NOMO-1 treated with DMSO at 0.1 percent for 48 hours (cell line): ENCODE measurements at regions not wholly inside any gene's neighbourhood (a gene's known extent, or its start where the extent isn't known, plus 50 kb on each side); places are given as distances from the start of the nearest gene placed in this dataset.
"Not testable (repeated sequence)": the region's sequence is repeated elsewhere in the genome, so short reads cannot be mapped to it uniquely, and the experiment has no call there.

ENCODE experiments used
- DNase-seq: peaks from one replicate; lab custom pipeline; 2025; ENCODE audit not compliant: unreplicated experiment; lab: John Stamatoyannopoulos, UW

- DNase-seq: no peak
Measured at GRCh38 chr11:45000918-45001317, 50.2 kb upstream of the TP53I11 start.

GRCh38 chr11:45001466-45002165, 50.9 kb upstream of the TP53I11 start:
- DNase-seq: no peak

GRCh38 chr11:45005106-45005505, 54.4 kb upstream of the TP53I11 start:
- DNase-seq: no peak

GRCh38 chr11:45007011-45007410, 56.3 kb upstream of the TP53I11 start:
- DNase-seq: no peak

- not testable (repeated sequence) for DNase-seq
Measured at GRCh38 chr11:45015983-45016382, 65.3 kb upstream of the TP53I11 start.

GRCh38 chr11:45016446-45016845, 65.8 kb upstream of the TP53I11 start:
- DNase-seq: not testable (repeated sequence)

- DNase-seq: no peak
Measured at GRCh38 chr11:45017329-45017728, 66.6 kb upstream of the TP53I11 start.

- peak; percentile 66 for DNase-seq
Measured at GRCh38 chr11:45021001-45021400, 70.3 kb upstream of the TP53I11 start.

- DNase-seq: peak; percentile 35
Measured at GRCh38 chr11:45021692-45022141, 71.0 kb upstream of the TP53I11 start.

GRCh38 chr11:45022294-45023064, 71.8 kb upstream of the TP53I11 start:
- no peak for DNase-seq

- DNase-seq: no peak
Measured at GRCh38 chr11:45023065-45023365, 72.3 kb upstream of the TP53I11 start.

GRCh38 chr11:45024316-45024715, 73.6 kb upstream of the TP53I11 start:
- DNase-seq: no peak

- no peak for DNase-seq
Measured at GRCh38 chr11:45024846-45025588, 74.3 kb upstream of the TP53I11 start.

GRCh38 chr11:45025716-45026492, 75.2 kb upstream of the TP53I11 start:
- peak; percentile 63 for DNase-seq

- DNase-seq: no peak
Measured at GRCh38 chr11:45026835-45027234, 76.2 kb upstream of the TP53I11 start.

GRCh38 chr11:45027312-45027711, 76.6 kb upstream of the TP53I11 start:
- DNase-seq: no peak

GRCh38 chr11:45028911-45029682, 78.4 kb upstream of the TP53I11 start:
- DNase-seq: peak; percentile 37

GRCh38 chr11:45030778-45031177, 80.1 kb upstream of the TP53I11 start:
- DNase-seq: no peak

- DNase-seq: peak; percentile 91
Measured at GRCh38 chr11:45031912-45032519, 81.3 kb upstream of the TP53I11 start.

- no peak for DNase-seq
Measured at GRCh38 chr11:45035413-45035812, 84.7 kb upstream of the TP53I11 start.
